GM12891 (cell line): ENCODE measurements at regions not wholly inside any gene's neighbourhood (a gene's known extent, or its start where the extent isn't known, plus 50 kb on each side); places are given as distances from the start of the nearest gene placed in this dataset.

Source experiments
- DNase-seq: peaks from one replicate; pipeline ENCODE4 v3.0.0; 2011; ENCODE audit warnings: low spot score; ENCODE audit not compliant: insufficient read length
- FAIRE-seq: peaks from 2 replicates; lab custom pipeline; 2011; peaks lifted over from hg19 to GRCh38; lab: Jason Lieb, UNC
- PAX5 ChIP-seq: IDR thresholded peaks from 2 replicates; pipeline ENCODE4 v1.6.1; 2011; ENCODE audit warnings: low read length, moderate library complexity, mild to moderate bottlenecking; ENCODE audit not compliant: insufficient read depth, severe bottlenecking
- POLR2A ChIP-seq: IDR thresholded peaks from 2 replicates; pipeline ENCODE4 v1.6.1; 2011; ENCODE audit warnings: low read depth, low read length, control low read depth
- POLR2AphosphoS5 ChIP-seq: IDR thresholded peaks from 2 replicates; pipeline ENCODE4 v1.6.1; 2011; ENCODE audit warnings: low read depth, low read length, control low read depth
- POU2F2 ChIP-seq: IDR thresholded peaks from 2 replicates; pipeline ENCODE4 v1.6.1; 2011; ENCODE audit warnings: low read depth, mild to moderate bottlenecking, control low read depth, low read length, moderate library complexity
- SPI1 ChIP-seq: IDR thresholded peaks from 2 replicates; pipeline ENCODE4 v1.6.1; 2011; ENCODE audit warnings: low read depth, low read length, control low read depth
- TAF1 ChIP-seq: IDR thresholded peaks from 2 replicates; pipeline ENCODE4 v1.6.1; 2011; ENCODE audit warnings: low read depth, low read length, control low read depth

- TF ChIP-seq TAF1 (no peak), POLR2AphosphoS5 (no peak), SPI1 (no peak), POU2F2 (no peak), PAX5 (no peak), POLR2A (no peak)
- FAIRE-seq (no peak), DNase-seq (no peak)
Measured at GRCh38 chr2:5946225-5947115, 254.3 kb downstream of the SOX11 start.

GRCh38 chr2:5950736-5951135, 258.6 kb downstream of the SOX11 start:
- DNase-seq, result no peak
- TF ChIP-seq POU2F2 (no peak), SPI1 (no peak), TAF1 (no peak), POLR2AphosphoS5 (no peak), PAX5 (no peak)
- FAIRE-seq, result no peak

- no peak for DNase-seq
- no peak for FAIRE-seq
- TF ChIP-seq POLR2A (no peak), TAF1 (no peak), SPI1 (no peak), POLR2AphosphoS5 (no peak), POU2F2 (no peak), PAX5 (no peak)
Measured at GRCh38 chr2:5951471-5951870, 259.3 kb downstream of the SOX11 start.

- FAIRE-seq, result no peak
- no peak for TF ChIP-seq SPI1
- TF ChIP-seq POU2F2, result no peak
- TF ChIP-seq POLR2AphosphoS5, result no peak
- no peak for TF ChIP-seq POLR2A
- TF ChIP-seq TAF1, result no peak
- no peak for TF ChIP-seq PAX5
- no peak for DNase-seq
Measured at GRCh38 chr2:5953525-5953924, 261.3 kb downstream of the SOX11 start.

- FAIRE-seq, result no peak
- DNase-seq, result no peak
- TF ChIP-seq TAF1, result no peak
- TF ChIP-seq PAX5, result no peak
- TF ChIP-seq POLR2A, result no peak
- TF ChIP-seq POU2F2, result no peak
- TF ChIP-seq SPI1, result no peak
- no peak for TF ChIP-seq POLR2AphosphoS5
Measured at GRCh38 chr2:5954509-5954908, 262.3 kb downstream of the SOX11 start.

- TF ChIP-seq POLR2A, result no peak
- TF ChIP-seq PAX5, result no peak
- TF ChIP-seq POLR2AphosphoS5, result no peak
- TF ChIP-seq SPI1, result no peak
- no peak for TF ChIP-seq TAF1
- no peak for TF ChIP-seq POU2F2
- FAIRE-seq (no peak), DNase-seq (no peak)
Measured at GRCh38 chr2:5955921-5956320, 263.7 kb downstream of the SOX11 start.

- TF ChIP-seq POU2F2, result no peak
- no peak for TF ChIP-seq SPI1
- no peak for TF ChIP-seq TAF1
- TF ChIP-seq POLR2AphosphoS5, result no peak
- no peak for TF ChIP-seq PAX5
- no peak for TF ChIP-seq POLR2A
- DNase-seq, result no peak
- FAIRE-seq, result no peak
Measured at GRCh38 chr2:5959836-5960820, 267.9 kb downstream of the SOX11 start.

GRCh38 chr2:5967506-5967905, 275.3 kb downstream of the SOX11 start:
- TF ChIP-seq TAF1 (no peak), POLR2AphosphoS5 (no peak), POU2F2 (no peak), SPI1 (no peak), PAX5 (no peak), POLR2A (no peak)
- no peak for DNase-seq
- FAIRE-seq, result no peak

GRCh38 chr2:5969303-5969702, 277.1 kb downstream of the SOX11 start:
- FAIRE-seq (no peak), DNase-seq (no peak)
- no peak for TF ChIP-seq POLR2AphosphoS5
- no peak for TF ChIP-seq SPI1
- TF ChIP-seq POLR2A, result no peak
- TF ChIP-seq TAF1, result no peak
- TF ChIP-seq PAX5, result no peak
- TF ChIP-seq POU2F2, result no peak
